H1 (cell line): ENCODE measurements at regions not wholly inside any gene's neighbourhood (a gene's known extent, or its start where the extent isn't known, plus 50 kb on each side); places are given as distances from the start of the nearest gene placed in this dataset.

Experiments
- CTBP2 ChIP-seq: IDR thresholded peaks from 2 replicates; pipeline ENCODE4 v1.7.0; 2011; ENCODE audit warnings: borderline replicate concordance, mild to moderate bottlenecking, moderate library complexity, mixed read lengths, low read length; ENCODE audit not compliant: insufficient read depth, insufficient read length
- CTCF ChIP-seq, 3 experiments: IDR thresholded peaks; 1 replicate in 2 of 3; 2 replicates in 1 of 3; pipeline versions ENCODE4 v1.5.1 to v1.6.1; 2011; ENCODE audit warnings: low read length in 3 of 3, mild to moderate bottlenecking in 3 of 3, inconsistent platforms in 2 of 3, low read depth in 1 of 3, moderate library complexity in 1 of 3; ENCODE audit not compliant: insufficient read depth in 1 of 3; ENCODE audit errors: control extremely low read depth in 1 of 3
- RNF2 ChIP-seq: fragments of 200-900, 300-1000 bp; sonication (generic); IDR thresholded peaks from 2 replicates; pipeline ENCODE4 v1.7.1; 2016; ENCODE audit warnings: borderline replicate concordance, low read depth, mild to moderate bottlenecking, antibody characterized with exemption, low read length; ENCODE audit not compliant: poor library complexity, severe bottlenecking; ENCODE audit errors: missing control alignments

- TF ChIP-seq CTBP2 = no peak
- no peak for TF ChIP-seq RNF2
- TF ChIP-seq CTCF (IDR thresholded peaks at IDR 0.05; ENCODE audit: control extremely low read depth in 1 of 3, insufficient read depth in 1 of 3, low read depth in 1 of 3, low read length in 3 of 3) = no peak
These were observed 339.6 kb upstream of the ANO3 start for GRCh38 chr11:25992294-25992693.
